SK-N-MC (cell line): ENCODE measurements at regions not wholly inside any gene's neighbourhood (a gene's known extent, or its start where the extent isn't known, plus 50 kb on each side); places are given as distances from the start of the nearest gene placed in this dataset.

ENCODE experiments used
- EZH2 ChIP-seq: fragments of 200-600 bp; sonication (generic); IDR thresholded peaks from one replicate; pipeline ENCODE4 v1.6.1; 2017; ENCODE audit warnings: antibody characterized with exemption
- FOXP2 ChIP-seq: optimal IDR thresholded peaks from 2 replicates; pipeline ENCODE3; 2011; ENCODE audit warnings: mild to moderate bottlenecking, moderate library complexity; ENCODE audit not compliant: insufficient read depth; ENCODE audit errors: extremely low read length, control extremely low read depth

GRCh38 chr12:91606662-91607377 is 424.2 kb upstream of the DCN start:
- TF ChIP-seq FOXP2 (no peak), EZH2 (no peak)
